CD4-positive, CD25-positive, alpha-beta regulatory T cell (primary cell): ENCODE measurements at regions not wholly inside any gene's neighbourhood (a gene's known extent, or its start where the extent isn't known, plus 50 kb on each side); places are given as distances from the start of the nearest gene placed in this dataset.

ENCODE experiments used
- ATAC-seq, 2 donors: fragments of 150-1000 bp; cut with Tn5 transposase; one replicate each; pipeline ENCODE4 v1.10.0; 2021; ENCODE audit warnings: low read depth in 2 of 2, moderate number of reproducible peaks in 2 of 2, moderate library complexity in 1 of 2
- DNase-seq, 3 donors: peaks; one replicate each; pipeline versions ENCODE4 v3.0.0 to v3.0.0-alpha.2; 2012 to 2022; ENCODE audit warnings: mixed read lengths in 1 of 3
- H3K27ac ChIP-seq: one replicate; pipeline ENCODE4 v1.7.0; 2013; ENCODE audit warnings: mild to moderate bottlenecking, low read length; ENCODE audit not compliant: insufficient read depth, poor library complexity, severe bottlenecking
- H3K27me3 ChIP-seq: one replicate; pipeline ENCODE4 v1.7.0; 2013; ENCODE audit warnings: low read length; ENCODE audit not compliant: control insufficient read depth, insufficient read depth
- H3K36me3 ChIP-seq: one replicate; pipeline ENCODE4 v1.7.0; 2013; ENCODE audit warnings: mild to moderate bottlenecking, low read length, moderate library complexity; ENCODE audit not compliant: control insufficient read depth, insufficient read depth
- H3K4me1 ChIP-seq: 2 replicates; pipeline ENCODE4 v1.7.0; 2013; ENCODE audit warnings: mild to moderate bottlenecking, low read length; ENCODE audit not compliant: insufficient read depth, control insufficient read depth, poor library complexity, severe bottlenecking
- H3K4me3 ChIP-seq: one replicate; pipeline ENCODE4 v1.7.0; 2013; ENCODE audit warnings: low read depth, mild to moderate bottlenecking, low read length, moderate library complexity
- H3K9me3 ChIP-seq, 2 experiments: 1 replicate in 1 of 2; 2 replicates in 1 of 2; pipeline ENCODE4 v1.7.0; 2013; ENCODE audit warnings: low read length in 2 of 2, mild to moderate bottlenecking in 1 of 2, moderate library complexity in 1 of 2; ENCODE audit not compliant: control insufficient read depth in 2 of 2
- H3K27ac Mint-ChIP-seq, 3 donors: one replicate each; pipeline ENCODE4 v1.8.0; 2020 to 2022; ENCODE audit warnings: mild to moderate bottlenecking in 3 of 3, mixed read lengths in 3 of 3, moderate library complexity in 2 of 3
- H3K27me3 Mint-ChIP-seq: one replicate; pipeline ENCODE4 v1.8.0; 2022; ENCODE audit warnings: mild to moderate bottlenecking, mixed read lengths
- H3K36me3 Mint-ChIP-seq: one replicate; pipeline ENCODE4 v1.8.0; 2020; ENCODE audit warnings: mixed read lengths
- H3K4me1 Mint-ChIP-seq, 4 donors: one replicate each; pipeline ENCODE4 v1.8.0; 2020 to 2022; ENCODE audit warnings: mixed read lengths in 4 of 4, mild to moderate bottlenecking in 1 of 4
- H3K4me3 Mint-ChIP-seq, 4 donors: one replicate each; pipeline ENCODE4 v1.8.0; 2020 to 2022; ENCODE audit warnings: mild to moderate bottlenecking in 4 of 4, mixed read lengths in 4 of 4, moderate library complexity in 3 of 4
- H3K9me3 Mint-ChIP-seq, 7 donors: one replicate each; pipeline ENCODE4 v1.8.0; 2020 to 2022; ENCODE audit warnings: mixed read lengths in 7 of 7, mild to moderate bottlenecking in 3 of 7, moderate library complexity in 2 of 7

GRCh38 chr11:104385884-104386283 lies 221.9 kb upstream of the PDGFD start:
- Mint-ChIP-seq H3K27me3 (no peaks in the 10 kb centered on the region), H3K27ac (no peak overlapping the region), H3K4me3 (no peak overlapping the region), H3K4me1 (no peaks in the 10 kb centered on the region), H3K36me3 (no peaks in the 10 kb centered on the region), H3K9me3 (peaks cover 0 to 2% (median 0%) of the 10 kb centered on the region in 7 donors)
- no peak overlapping the region for H3K4me3 ChIP-seq
- no peak for ATAC-seq
- no peak overlapping the region for H3K27ac ChIP-seq
- DNase-seq = no peak
- H3K4me1 ChIP-seq = no peaks in the 10 kb centered on the region
- no peaks in the 10 kb centered on the region for H3K27me3 ChIP-seq
- no peaks in the 10 kb centered on the region for H3K9me3 ChIP-seq
- no peaks in the 10 kb centered on the region for H3K36me3 ChIP-seq

- H3K9me3 Mint-ChIP-seq = peaks cover 0 to 2% (median 0%) of the 10 kb centered on the region in 7 donors
- Histone ChIP-seq H3K4me1 (no peaks in the 10 kb centered on the region), H3K27me3 (no peaks in the 10 kb centered on the region), H3K36me3 (no peaks in the 10 kb centered on the region), H3K9me3 (no peaks in the 10 kb centered on the region), H3K4me3 (no peak overlapping the region), H3K27ac (no peak overlapping the region)
- no peak overlapping the region for H3K4me3 Mint-ChIP-seq
- no peak overlapping the region for H3K27ac Mint-ChIP-seq
- ATAC-seq (no peak), DNase-seq (no peak)
- H3K27me3 Mint-ChIP-seq = no peaks in the 10 kb centered on the region
- no peaks in the 10 kb centered on the region for H3K36me3 Mint-ChIP-seq
- no peaks in the 10 kb centered on the region for H3K4me1 Mint-ChIP-seq
These were observed 216.4 kb upstream of the PDGFD start for GRCh38 chr11:104380358-104380757.

DNA sequence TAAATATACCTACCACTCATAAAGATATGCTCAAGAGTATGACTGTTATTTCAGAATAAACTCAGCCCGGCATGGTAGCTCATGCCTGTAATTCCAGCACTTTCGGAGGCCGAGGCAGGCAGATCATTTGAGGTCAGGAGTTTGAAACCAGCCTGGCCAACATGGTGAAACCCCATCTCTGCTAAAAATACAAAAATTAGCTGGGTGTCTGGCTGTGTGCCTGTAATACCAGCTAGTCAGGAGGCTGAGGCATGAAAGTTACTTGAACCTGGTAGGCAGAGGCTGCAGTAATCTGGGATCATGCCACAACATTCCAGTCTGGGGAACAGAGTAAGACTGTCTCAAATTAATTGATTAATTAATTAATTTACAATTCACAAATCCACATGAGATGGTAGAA lies 208.2 kb upstream of the PDGFD start:
- no peak for ATAC-seq
- no peaks in the 10 kb centered on the region for H3K27me3 Mint-ChIP-seq
- no peaks in the 10 kb centered on the region for H3K27me3 ChIP-seq
- DNase-seq = no peak
- no peaks in the 10 kb centered on the region for H3K36me3 ChIP-seq
- no peaks in the 10 kb centered on the region for H3K4me1 ChIP-seq
- H3K4me1 Mint-ChIP-seq = no peaks in the 10 kb centered on the region
- no peak overlapping the region for H3K27ac ChIP-seq
- H3K36me3 Mint-ChIP-seq = no peaks in the 10 kb centered on the region
- H3K27ac Mint-ChIP-seq = no peak overlapping the region
- H3K4me3 ChIP-seq = no peak overlapping the region
- H3K4me3 Mint-ChIP-seq = no peak overlapping the region
- H3K9me3 Mint-ChIP-seq = no peaks in the 10 kb centered on the region
- H3K9me3 ChIP-seq = no peaks in the 10 kb centered on the region

GRCh38 chr11:104370478-104370877 lies 206.5 kb upstream of the PDGFD start:
- Mint-ChIP-seq H3K9me3 (no peaks in the 10 kb centered on the region), H3K4me1 (no peaks in the 10 kb centered on the region), H3K27me3 (peaks cover 4% of the 10 kb centered on the region), H3K36me3 (no peaks in the 10 kb centered on the region), H3K4me3 (no peak overlapping the region), H3K27ac (peak overlapping the region in 1 of 3 donors; percentile 40)
- no peak for DNase-seq
- H3K36me3 ChIP-seq = no peaks in the 10 kb centered on the region
- H3K27ac ChIP-seq = no peak overlapping the region
- H3K4me1 ChIP-seq = no peaks in the 10 kb centered on the region
- H3K27me3 ChIP-seq = no peaks in the 10 kb centered on the region
- H3K4me3 ChIP-seq = no peak overlapping the region
- no peak for ATAC-seq
- no peaks in the 10 kb centered on the region for H3K9me3 ChIP-seq

DNA sequence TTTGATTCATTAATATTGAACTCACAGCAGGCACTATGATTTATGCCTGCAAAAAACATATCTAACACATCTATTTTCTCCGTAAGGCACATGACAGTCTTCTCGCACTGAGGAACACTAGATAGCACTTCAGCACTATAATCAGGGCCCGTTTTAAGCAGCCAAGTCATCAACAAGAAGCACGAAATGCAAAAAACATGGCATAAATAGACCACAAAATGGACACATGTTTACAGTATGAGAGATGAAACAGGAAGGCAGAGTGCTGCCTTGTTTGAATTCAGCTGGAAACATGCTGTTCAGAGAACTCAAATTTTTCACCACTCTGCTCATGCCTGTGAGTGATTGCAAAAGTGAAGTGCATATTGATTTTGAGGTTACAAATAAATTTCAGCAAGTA lies 205.8 kb upstream of the PDGFD start:
- H3K27ac ChIP-seq = no peak overlapping the region
- Mint-ChIP-seq H3K4me3 (no peak overlapping the region), H3K27ac (no peak overlapping the region), H3K9me3 (peaks cover 0 to 3% (median 0%) of the 10 kb centered on the region in 7 donors), H3K4me1 (no peaks in the 10 kb centered on the region), H3K27me3 (peaks cover 4% of the 10 kb centered on the region), H3K36me3 (no peaks in the 10 kb centered on the region)
- DNase-seq (no peak), ATAC-seq (no peak)
- H3K4me1 ChIP-seq = no peaks in the 10 kb centered on the region
- no peaks in the 10 kb centered on the region for H3K9me3 ChIP-seq
- H3K4me3 ChIP-seq = no peak overlapping the region
- no peaks in the 10 kb centered on the region for H3K36me3 ChIP-seq
- no peaks in the 10 kb centered on the region for H3K27me3 ChIP-seq

- H3K27me3 ChIP-seq = no peaks in the 10 kb centered on the region
- H3K27ac ChIP-seq = no peak overlapping the region
- H3K27ac Mint-ChIP-seq = no peak overlapping the region
- no peaks in the 10 kb centered on the region for H3K9me3 ChIP-seq
- no peaks in the 10 kb centered on the region for H3K36me3 Mint-ChIP-seq
- ATAC-seq = no peak
- H3K27me3 Mint-ChIP-seq = peaks cover 4% of the 10 kb centered on the region
- H3K36me3 ChIP-seq = no peaks in the 10 kb centered on the region
- no peak for DNase-seq
- no peaks in the 10 kb centered on the region for H3K4me1 ChIP-seq
- H3K9me3 Mint-ChIP-seq = peaks cover 0 to 3% (median 0%) of the 10 kb centered on the region in 7 donors
- no peaks in the 10 kb centered on the region for H3K4me1 Mint-ChIP-seq
- H3K4me3 ChIP-seq = no peak overlapping the region
- no peak overlapping the region for H3K4me3 Mint-ChIP-seq
These were observed 202.4 kb upstream of the PDGFD start for GRCh38 chr11:104366321-104366734.

GRCh38 chr11:104365676-104366075 lies 201.7 kb upstream of the PDGFD start:
- Histone ChIP-seq H3K27ac (no peak overlapping the region), H3K36me3 (no peaks in the 10 kb centered on the region), H3K4me1 (no peaks in the 10 kb centered on the region), H3K9me3 (no peaks in the 10 kb centered on the region), H3K27me3 (no peaks in the 10 kb centered on the region), H3K4me3 (no peak overlapping the region)
- peaks cover 0 to 3% (median 0%) of the 10 kb centered on the region in 7 donors for H3K9me3 Mint-ChIP-seq
- no peak overlapping the region for H3K4me3 Mint-ChIP-seq
- H3K27me3 Mint-ChIP-seq = peaks cover 4% of the 10 kb centered on the region
- no peak overlapping the region for H3K27ac Mint-ChIP-seq
- no peak for ATAC-seq
- H3K36me3 Mint-ChIP-seq = no peaks in the 10 kb centered on the region
- H3K4me1 Mint-ChIP-seq = no peaks in the 10 kb centered on the region
- no peak for DNase-seq

GRCh38 chr11:104361975-104362374 lies 198.0 kb upstream of the PDGFD start:
- no peaks in the 10 kb centered on the region for H3K9me3 ChIP-seq
- peaks cover 0 to 3% (median 0%) of the 10 kb centered on the region in 7 donors for H3K9me3 Mint-ChIP-seq
- H3K4me3 Mint-ChIP-seq = no peak overlapping the region
- no peaks in the 10 kb centered on the region for H3K36me3 Mint-ChIP-seq
- no peak for DNase-seq
- H3K4me1 Mint-ChIP-seq = no peaks in the 10 kb centered on the region
- H3K4me1 ChIP-seq = no peaks in the 10 kb centered on the region
- no peak overlapping the region for H3K4me3 ChIP-seq
- H3K27ac ChIP-seq = no peak overlapping the region
- ATAC-seq = no peak
- H3K27me3 Mint-ChIP-seq = peaks cover 4% of the 10 kb centered on the region
- H3K27me3 ChIP-seq = no peaks in the 10 kb centered on the region
- no peak overlapping the region for H3K27ac Mint-ChIP-seq
- H3K36me3 ChIP-seq = no peaks in the 10 kb centered on the region
